ENCODE measurements at regions not wholly inside any gene's neighbourhood (a gene's known extent, or its start where the extent isn't known, plus 50 kb on each side); places are given as distances from the start of the nearest gene placed in this dataset.

DNA sequence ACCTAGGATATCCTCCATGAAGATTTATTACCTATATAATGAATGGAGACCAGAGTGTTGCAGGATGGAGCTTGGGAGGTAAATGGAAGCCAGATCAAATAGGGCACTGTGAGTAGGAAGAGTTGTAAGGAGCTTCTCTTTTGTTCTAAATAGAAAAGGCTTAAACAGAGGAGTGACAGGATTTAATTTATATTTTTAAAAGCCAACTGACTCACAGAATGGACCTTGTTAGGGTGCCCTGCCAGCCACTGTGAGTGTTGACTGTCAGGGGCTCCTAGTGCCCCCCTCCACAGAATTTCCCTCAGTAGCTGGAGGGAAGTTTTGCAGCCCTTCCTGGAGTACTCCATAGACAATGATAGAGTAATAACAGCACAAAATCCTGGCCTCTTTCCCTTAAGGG lies 547.5 kb downstream of the MCTP2 start:
- TF ChIP-seq, protein P1, sequence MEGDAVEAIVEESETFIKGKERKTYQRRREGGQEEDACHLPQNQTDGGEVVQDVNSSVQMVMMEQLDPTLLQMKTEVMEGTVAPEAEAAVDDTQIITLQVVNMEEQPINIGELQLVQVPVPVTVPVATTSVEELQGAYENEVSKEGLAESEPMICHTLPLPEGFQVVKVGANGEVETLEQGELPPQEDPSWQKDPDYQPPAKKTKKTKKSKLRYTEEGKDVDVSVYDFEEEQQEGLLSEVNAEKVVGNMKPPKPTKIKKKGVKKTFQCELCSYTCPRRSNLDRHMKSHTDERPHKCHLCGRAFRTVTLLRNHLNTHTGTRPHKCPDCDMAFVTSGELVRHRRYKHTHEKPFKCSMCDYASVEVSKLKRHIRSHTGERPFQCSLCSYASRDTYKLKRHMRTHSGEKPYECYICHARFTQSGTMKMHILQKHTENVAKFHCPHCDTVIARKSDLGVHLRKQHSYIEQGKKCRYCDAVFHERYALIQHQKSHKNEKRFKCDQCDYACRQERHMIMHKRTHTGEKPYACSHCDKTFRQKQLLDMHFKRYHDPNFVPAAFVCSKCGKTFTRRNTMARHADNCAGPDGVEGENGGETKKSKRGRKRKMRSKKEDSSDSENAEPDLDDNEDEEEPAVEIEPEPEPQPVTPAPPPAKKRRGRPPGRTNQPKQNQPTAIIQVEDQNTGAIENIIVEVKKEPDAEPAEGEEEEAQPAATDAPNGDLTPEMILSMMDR (IDR thresholded peaks at IDR 0.05): no peak
- TF ChIP-seq ZFX (IDR thresholded peaks at IDR 0.05; ENCODE audit: borderline replicate concordance): no peak

Data from 22Rv1 (cell line).